ENCODE measurements at regions not wholly inside any gene's neighbourhood (a gene's known extent, or its start where the extent isn't known, plus 50 kb on each side); places are given as distances from the start of the nearest gene placed in this dataset.

DNA sequence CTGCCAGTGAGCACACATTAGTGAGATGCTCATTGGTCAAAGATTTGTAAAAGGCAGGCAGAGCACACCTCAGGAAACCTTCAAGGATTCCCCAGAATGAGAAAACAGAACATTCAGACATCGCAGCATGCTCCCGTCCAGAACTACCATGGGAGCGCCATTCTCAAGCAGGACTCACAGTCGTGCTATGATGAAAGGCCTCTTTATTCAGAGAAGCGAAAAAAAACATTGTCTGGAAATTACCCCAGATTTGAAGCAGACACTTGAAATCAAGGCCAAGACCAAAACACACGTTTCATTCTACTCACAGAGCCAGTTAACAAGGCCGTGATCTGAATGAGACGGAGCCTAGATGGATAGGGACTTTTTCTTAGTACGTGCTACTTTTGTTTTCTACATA is 961.8 kb upstream of the TENM3 start:
- WGBS, 2 donors (ENCODE audit: extremely low coverage in 2 of 2, insufficient read length in 2 of 2, insufficient replicate concordance in 1 of 2) = no CpG with 5 or more reads among the region's 9 CpGs
- Histone ChIP-seq H2BK5ac (ENCODE audit: low read length) (no peak overlapping the region), H2AK5ac (ENCODE audit: low read depth, low read length) (no peak overlapping the region), H2AFZ (ENCODE audit: low read length) (no peak overlapping the region), H3K9me3 (replicated peaks in 1 of 2; ENCODE audit: control insufficient read depth in 2 of 2, insufficient read depth in 1 of 2, low read depth in 1 of 2, low read length in 2 of 2) (no peaks in the 10 kb centered on the region), H3K4me1 (ENCODE audit: control insufficient read depth in 2 of 2, insufficient read depth in 1 of 2, low read depth in 1 of 2, low read length in 2 of 2) (no peaks in the 10 kb centered on the region), H3K9ac (ENCODE audit: low read depth, low read length, poor library complexity) (no peak overlapping the region), H3K4me3 (ENCODE audit: low read length in 2 of 2) (no peak overlapping the region), H3K18ac (ENCODE audit: low read length) (no peak overlapping the region), H3K36me3 (replicated peaks in 1 of 2; ENCODE audit: control insufficient read depth in 2 of 2, insufficient read depth in 2 of 2, low read length in 2 of 2) (no peaks in the 10 kb centered on the region), H3K27ac (replicated peaks; ENCODE audit: low read length) (no peak overlapping the region), H3K27me3 (ENCODE audit: control insufficient read depth in 3 of 3, insufficient read depth in 3 of 3, low read depth in 1 of 3, low read length in 3 of 3) (no peaks in the 10 kb centered on the region), H3K4me2 (ENCODE audit: insufficient read depth, low read length, poor library complexity, severe bottlenecking) (no peak overlapping the region), H3K79me1 (ENCODE audit: low read depth, low read length) (no peaks in the 10 kb centered on the region), H3K23ac (ENCODE audit: low read depth, low read length, poor library complexity) (no peak overlapping the region), H3K4ac (ENCODE audit: low read length) (no peak overlapping the region), H3K14ac (ENCODE audit: low read length) (no peak overlapping the region), H2BK120ac (ENCODE audit: low read depth, low read length) (no peak overlapping the region), H4K8ac (ENCODE audit: low read depth, low read length) (no peak overlapping the region), H2BK12ac (ENCODE audit: low read length) (no peak overlapping the region), H2BK15ac (ENCODE audit: low read length) (no peak overlapping the region), H4K91ac (ENCODE audit: low read depth, low read length, poor library complexity) (no peak overlapping the region)
- DNase-seq (ENCODE audit: low spot score) = no peak

GRCh38 chr4:181289198-181289597 is 954.0 kb upstream of the TENM3 start:
- Histone ChIP-seq H3K4me2 (ENCODE audit: insufficient read depth, low read length, poor library complexity, severe bottlenecking) (no peak overlapping the region), H3K14ac (ENCODE audit: low read length) (no peak overlapping the region), H3K36me3 (replicated peaks in 1 of 2; ENCODE audit: control insufficient read depth in 2 of 2, insufficient read depth in 2 of 2, low read length in 2 of 2) (no peaks in the 10 kb centered on the region), H3K4me1 (ENCODE audit: control insufficient read depth in 2 of 2, insufficient read depth in 1 of 2, low read depth in 1 of 2, low read length in 2 of 2) (peaks cover 0 to 1% of the 10 kb centered on the region in 2 donors), H4K91ac (ENCODE audit: low read depth, low read length, poor library complexity) (no peak overlapping the region), H3K79me1 (ENCODE audit: low read depth, low read length) (no peaks in the 10 kb centered on the region), H2BK5ac (ENCODE audit: low read length) (no peak overlapping the region), H3K9me3 (replicated peaks in 1 of 2; ENCODE audit: control insufficient read depth in 2 of 2, insufficient read depth in 1 of 2, low read depth in 1 of 2, low read length in 2 of 2) (no peaks in the 10 kb centered on the region), H4K8ac (ENCODE audit: low read depth, low read length) (no peak overlapping the region), H3K18ac (ENCODE audit: low read length) (no peak overlapping the region), H3K23ac (ENCODE audit: low read depth, low read length, poor library complexity) (no peak overlapping the region), H2BK120ac (ENCODE audit: low read depth, low read length) (no peak overlapping the region), H3K4ac (ENCODE audit: low read length) (no peak overlapping the region), H3K4me3 (ENCODE audit: low read length in 2 of 2) (no peak overlapping the region), H2AK5ac (ENCODE audit: low read depth, low read length) (no peak overlapping the region), H2AFZ (ENCODE audit: low read length) (no peak overlapping the region), H3K27ac (replicated peaks; ENCODE audit: low read length) (no peak overlapping the region), H2BK12ac (ENCODE audit: low read length) (no peak overlapping the region), H2BK15ac (ENCODE audit: low read length) (no peak overlapping the region), H3K27me3 (ENCODE audit: control insufficient read depth in 3 of 3, insufficient read depth in 3 of 3, low read depth in 1 of 3, low read length in 3 of 3) (no peaks in the 10 kb centered on the region), H3K9ac (ENCODE audit: low read depth, low read length, poor library complexity) (no peak overlapping the region)
- no peak for DNase-seq (ENCODE audit: low spot score)
- no CpG with 5 or more reads among the region's 7 CpGs for WGBS, 2 donors (ENCODE audit: extremely low coverage in 2 of 2, insufficient read length in 2 of 2, insufficient replicate concordance in 1 of 2)

DNA sequence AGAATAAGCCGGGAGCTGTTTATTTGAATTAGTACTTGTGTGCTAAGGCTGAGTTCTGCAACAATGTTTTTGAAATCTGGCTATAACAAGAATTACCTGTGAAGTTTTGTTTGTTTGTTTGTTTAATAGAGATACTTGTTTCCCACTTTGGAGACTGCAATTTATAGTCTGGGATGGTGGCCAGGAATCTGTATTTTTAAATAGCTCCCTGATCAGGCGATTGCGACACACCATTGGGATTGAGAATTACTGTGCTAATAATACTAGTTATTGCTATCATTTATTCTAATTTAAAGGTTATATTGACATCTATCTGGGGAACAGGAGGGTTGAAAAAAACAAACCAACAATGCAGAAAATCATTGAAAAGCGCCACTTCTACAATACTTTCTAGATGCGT is 951.6 kb upstream of the TENM3 start:
- Histone ChIP-seq H3K4ac (ENCODE audit: low read length) (no peak overlapping the region), H3K36me3 (replicated peaks in 1 of 2; ENCODE audit: control insufficient read depth in 2 of 2, insufficient read depth in 2 of 2, low read length in 2 of 2) (no peaks in the 10 kb centered on the region), H3K4me3 (ENCODE audit: low read length in 2 of 2) (no peak overlapping the region), H2BK12ac (ENCODE audit: low read length) (no peak overlapping the region), H2AFZ (ENCODE audit: low read length) (no peak overlapping the region), H2AK5ac (ENCODE audit: low read depth, low read length) (no peak overlapping the region), H3K27ac (replicated peaks; ENCODE audit: low read length) (no peak overlapping the region), H3K9me3 (replicated peaks in 1 of 2; ENCODE audit: control insufficient read depth in 2 of 2, insufficient read depth in 1 of 2, low read depth in 1 of 2, low read length in 2 of 2) (no peaks in the 10 kb centered on the region), H3K4me1 (ENCODE audit: control insufficient read depth in 2 of 2, insufficient read depth in 1 of 2, low read depth in 1 of 2, low read length in 2 of 2) (peaks cover 0 to 1% of the 10 kb centered on the region in 2 donors), H3K14ac (ENCODE audit: low read length) (no peak overlapping the region), H4K91ac (ENCODE audit: low read depth, low read length, poor library complexity) (no peak overlapping the region), H2BK120ac (ENCODE audit: low read depth, low read length) (no peak overlapping the region), H4K8ac (ENCODE audit: low read depth, low read length) (no peak overlapping the region), H3K9ac (ENCODE audit: low read depth, low read length, poor library complexity) (no peak overlapping the region), H3K27me3 (ENCODE audit: control insufficient read depth in 3 of 3, insufficient read depth in 3 of 3, low read depth in 1 of 3, low read length in 3 of 3) (no peaks in the 10 kb centered on the region), H2BK5ac (ENCODE audit: low read length) (no peak overlapping the region), H3K18ac (ENCODE audit: low read length) (no peak overlapping the region), H3K23ac (ENCODE audit: low read depth, low read length, poor library complexity) (no peak overlapping the region), H3K4me2 (ENCODE audit: insufficient read depth, low read length, poor library complexity, severe bottlenecking) (no peak overlapping the region), H2BK15ac (ENCODE audit: low read length) (no peak overlapping the region), H3K79me1 (ENCODE audit: low read depth, low read length) (no peaks in the 10 kb centered on the region)
- DNase-seq (ENCODE audit: low spot score) = no peak
- no CpG with 5 or more reads among the region's 5 CpGs for whole genome bisulfite sequencing, 2 donors (ENCODE audit: extremely low coverage in 2 of 2, insufficient read length in 2 of 2, insufficient replicate concordance in 1 of 2)

GRCh38 chr4:181293014-181293413 is 950.2 kb upstream of the TENM3 start:
- no peaks in the 10 kb centered on the region for H3K36me3 ChIP-seq (replicated peaks in 1 of 2; ENCODE audit: control insufficient read depth in 2 of 2, insufficient read depth in 2 of 2, low read length in 2 of 2)
- no peak for DNase-seq (ENCODE audit: low spot score)
- no peaks in the 10 kb centered on the region for H3K9me3 ChIP-seq (replicated peaks in 1 of 2; ENCODE audit: control insufficient read depth in 2 of 2, insufficient read depth in 1 of 2, low read depth in 1 of 2, low read length in 2 of 2)
- no peak overlapping the region for H3K27ac ChIP-seq (replicated peaks; ENCODE audit: low read length)
- H4K91ac ChIP-seq (ENCODE audit: low read depth, low read length, poor library complexity) = no peak overlapping the region
- no peak overlapping the region for H3K23ac ChIP-seq (ENCODE audit: low read depth, low read length, poor library complexity)
- peaks cover 0 to 1% of the 10 kb centered on the region in 2 donors for H3K4me1 ChIP-seq (ENCODE audit: control insufficient read depth in 2 of 2, insufficient read depth in 1 of 2, low read depth in 1 of 2, low read length in 2 of 2)
- H2BK5ac ChIP-seq (ENCODE audit: low read length) = no peak overlapping the region
- no peak overlapping the region for H3K14ac ChIP-seq (ENCODE audit: low read length)
- peak overlapping the region; percentile 36 for H2AFZ ChIP-seq (ENCODE audit: low read length)
- no peak overlapping the region for H4K8ac ChIP-seq (ENCODE audit: low read depth, low read length)
- H3K18ac ChIP-seq (ENCODE audit: low read length) = no peak overlapping the region
- no peak overlapping the region for H3K4me2 ChIP-seq (ENCODE audit: insufficient read depth, low read length, poor library complexity, severe bottlenecking)
- H2BK120ac ChIP-seq (ENCODE audit: low read depth, low read length) = no peak overlapping the region
- H3K79me1 ChIP-seq (ENCODE audit: low read depth, low read length) = no peaks in the 10 kb centered on the region
- H3K9ac ChIP-seq (ENCODE audit: low read depth, low read length, poor library complexity) = no peak overlapping the region
- no peak overlapping the region for H3K4ac ChIP-seq (ENCODE audit: low read length)
- H2BK12ac ChIP-seq (ENCODE audit: low read length) = no peak overlapping the region
- WGBS, 2 donors (ENCODE audit: extremely low coverage in 2 of 2, insufficient read length in 2 of 2, insufficient replicate concordance in 1 of 2) = no CpG with 5 or more reads among the region's 3 CpGs
- H2BK15ac ChIP-seq (ENCODE audit: low read length) = no peak overlapping the region
- H3K27me3 ChIP-seq (ENCODE audit: control insufficient read depth in 3 of 3, insufficient read depth in 3 of 3, low read depth in 1 of 3, low read length in 3 of 3) = no peaks in the 10 kb centered on the region
- H3K4me3 ChIP-seq (ENCODE audit: low read length in 2 of 2) = no peak overlapping the region
- no peak overlapping the region for H2AK5ac ChIP-seq (ENCODE audit: low read depth, low read length)

All from neuronal stem cell (in vitro differentiated cells).